Right atrium auricular region (tissue), 2 donors: ENCODE measurements at regions not wholly inside any gene's neighbourhood (a gene's known extent, or its start where the extent isn't known, plus 50 kb on each side); places are given as distances from the start of the nearest gene placed in this dataset.
A peak's percentile ranks its signal among the peaks of the same experiment; 100 is the strongest.

Source experiments
- DNase-seq: peaks from one replicate; pipeline ENCODE4 v3.0.0-alpha.2; 2019; ENCODE audit warnings: low spot score
- H3K27ac ChIP-seq, 2 donors: fragments of 200-600 bp; sonication (generic); 1 replicate in 1 of 2; 2 replicates in 1 of 2; pipeline ENCODE4 v1.5.1; 2016 to 2019
- H3K27me3 ChIP-seq, 2 donors: fragments of 200-600 bp; sonication (generic); one replicate each; pipeline versions ENCODE4 v1.5.1 to v1.6.0; 2017 to 2019
- H3K36me3 ChIP-seq: fragments of 200-600 bp; sonication (generic); one replicate; pipeline ENCODE4 v1.5.1; 2016
- H3K4me1 ChIP-seq, 2 donors: fragments of 200-600 bp; sonication (generic); one replicate each; pipeline versions ENCODE4 v1.5.1 to v1.6.0; 2017 to 2019
- H3K4me3 ChIP-seq, 2 donors: fragments of 200-600 bp; sonication (generic); 1 replicate in 1 of 2; 2 replicates in 1 of 2; pipeline ENCODE4 v1.5.1; 2017 to 2019; ENCODE audit warnings: mild to moderate bottlenecking in 1 of 2, moderate library complexity in 1 of 2
- H3K9me3 ChIP-seq, 2 donors: fragments of 200-600 bp; sonication (generic); one replicate each; pipeline ENCODE4 v1.5.1; 2019
- TF ChIP-seq, protein P1 (sequence below), 2 donors: fragments of 200-600 bp; sonication (generic); IDR thresholded peaks; one replicate each; pipeline ENCODE4 v1.5.1; 2019; ENCODE audit warnings: antibody characterized with exemption in 2 of 2

DNA sequence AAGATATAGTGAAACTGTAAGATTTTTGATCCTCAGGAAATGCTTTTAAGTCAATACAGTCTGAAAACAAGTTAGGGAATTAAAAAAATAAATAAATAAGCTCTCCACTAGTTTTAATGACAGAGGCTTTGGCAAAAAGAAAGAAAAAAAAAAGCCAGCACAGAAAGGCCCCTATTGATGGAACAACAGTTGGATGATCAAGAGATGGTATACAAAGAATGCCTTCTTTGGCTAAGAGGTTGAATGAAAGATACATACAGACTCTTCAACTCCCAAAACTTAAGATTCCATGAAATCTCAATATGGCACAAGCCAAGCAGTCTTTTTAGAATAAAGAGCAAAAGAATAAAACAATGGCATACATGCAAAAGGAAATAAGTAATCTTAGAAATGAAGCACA lies 64.0 kb upstream of the GALNT5 start:
- Histone ChIP-seq H3K9me3 (no peaks in the 10 kb centered on the region), H3K36me3 (no peaks in the 10 kb centered on the region), H3K4me1 (no peaks in the 10 kb centered on the region), H3K27me3 (no peaks in the 10 kb centered on the region), H3K27ac (no peak overlapping the region), H3K4me3 (no peak overlapping the region)
- DNase-seq: no peak
- TF ChIP-seq, protein P1, sequence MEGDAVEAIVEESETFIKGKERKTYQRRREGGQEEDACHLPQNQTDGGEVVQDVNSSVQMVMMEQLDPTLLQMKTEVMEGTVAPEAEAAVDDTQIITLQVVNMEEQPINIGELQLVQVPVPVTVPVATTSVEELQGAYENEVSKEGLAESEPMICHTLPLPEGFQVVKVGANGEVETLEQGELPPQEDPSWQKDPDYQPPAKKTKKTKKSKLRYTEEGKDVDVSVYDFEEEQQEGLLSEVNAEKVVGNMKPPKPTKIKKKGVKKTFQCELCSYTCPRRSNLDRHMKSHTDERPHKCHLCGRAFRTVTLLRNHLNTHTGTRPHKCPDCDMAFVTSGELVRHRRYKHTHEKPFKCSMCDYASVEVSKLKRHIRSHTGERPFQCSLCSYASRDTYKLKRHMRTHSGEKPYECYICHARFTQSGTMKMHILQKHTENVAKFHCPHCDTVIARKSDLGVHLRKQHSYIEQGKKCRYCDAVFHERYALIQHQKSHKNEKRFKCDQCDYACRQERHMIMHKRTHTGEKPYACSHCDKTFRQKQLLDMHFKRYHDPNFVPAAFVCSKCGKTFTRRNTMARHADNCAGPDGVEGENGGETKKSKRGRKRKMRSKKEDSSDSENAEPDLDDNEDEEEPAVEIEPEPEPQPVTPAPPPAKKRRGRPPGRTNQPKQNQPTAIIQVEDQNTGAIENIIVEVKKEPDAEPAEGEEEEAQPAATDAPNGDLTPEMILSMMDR (IDR thresholded peaks at IDR 0.05): no peak

DNA sequence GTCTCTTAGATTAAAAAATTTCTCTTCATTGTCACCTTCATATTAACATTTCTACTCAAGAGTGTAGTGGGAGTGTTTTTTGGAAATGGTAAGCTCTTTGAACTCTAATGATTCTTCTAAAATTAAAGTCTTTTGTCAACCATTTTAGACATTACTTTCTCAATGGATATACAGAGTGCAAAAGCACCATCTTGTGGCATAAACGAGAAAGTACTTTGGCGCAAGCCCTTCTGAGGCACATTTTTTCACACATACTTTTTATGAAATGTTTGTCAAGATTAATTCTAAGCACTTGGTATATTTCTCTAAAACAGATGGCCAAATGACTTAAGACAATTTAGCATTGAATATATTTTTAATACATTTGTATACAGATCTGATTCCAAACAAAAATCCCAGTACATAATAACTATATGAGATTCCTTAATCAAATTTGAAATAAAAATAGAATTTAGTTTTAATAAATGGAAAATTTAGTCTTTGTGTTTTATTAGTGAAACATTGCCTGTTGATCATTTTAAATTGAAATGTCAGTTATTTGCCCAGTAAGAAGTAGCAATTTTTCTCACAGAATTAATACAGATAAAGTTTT lies 63.3 kb upstream of the GALNT5 start:
- Histone ChIP-seq H3K4me3 (no peak overlapping the region), H3K27me3 (no peaks in the 10 kb centered on the region), H3K27ac (no peak overlapping the region), H3K4me1 (no peaks in the 10 kb centered on the region), H3K9me3 (no peaks in the 10 kb centered on the region), H3K36me3 (no peaks in the 10 kb centered on the region)
- TF ChIP-seq, protein P1 (IDR thresholded peaks at IDR 0.05): peak; percentile 39 to 82
- DNase-seq: no peak

DNA sequence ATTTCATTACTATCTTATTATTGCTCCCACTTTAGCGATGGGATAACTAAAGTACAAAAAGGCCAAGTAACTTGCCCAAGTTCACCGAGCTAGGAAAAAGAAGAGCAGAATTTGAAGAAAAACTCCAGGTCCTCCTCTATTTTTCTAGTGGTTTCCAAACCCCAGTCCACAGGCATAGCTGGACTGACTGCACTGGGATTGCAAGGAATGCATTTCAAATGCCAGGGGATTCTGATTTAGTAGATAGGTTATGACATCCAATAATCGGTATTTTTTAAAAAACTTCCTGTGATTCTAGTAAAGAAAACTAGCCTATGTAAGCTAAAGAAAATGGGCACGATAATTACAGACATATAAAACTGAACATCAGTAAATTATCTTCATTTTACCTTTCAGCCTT lies 62.7 kb upstream of the GALNT5 start:
- TF ChIP-seq, protein P1 (IDR thresholded peaks at IDR 0.05): no peak
- H3K4me3 ChIP-seq: no peak overlapping the region
- no peaks in the 10 kb centered on the region for H3K9me3 ChIP-seq
- no peak overlapping the region for H3K27ac ChIP-seq
- H3K4me1 ChIP-seq: no peaks in the 10 kb centered on the region
- no peaks in the 10 kb centered on the region for H3K36me3 ChIP-seq
- DNase-seq: no peak
- no peaks in the 10 kb centered on the region for H3K27me3 ChIP-seq

DNA sequence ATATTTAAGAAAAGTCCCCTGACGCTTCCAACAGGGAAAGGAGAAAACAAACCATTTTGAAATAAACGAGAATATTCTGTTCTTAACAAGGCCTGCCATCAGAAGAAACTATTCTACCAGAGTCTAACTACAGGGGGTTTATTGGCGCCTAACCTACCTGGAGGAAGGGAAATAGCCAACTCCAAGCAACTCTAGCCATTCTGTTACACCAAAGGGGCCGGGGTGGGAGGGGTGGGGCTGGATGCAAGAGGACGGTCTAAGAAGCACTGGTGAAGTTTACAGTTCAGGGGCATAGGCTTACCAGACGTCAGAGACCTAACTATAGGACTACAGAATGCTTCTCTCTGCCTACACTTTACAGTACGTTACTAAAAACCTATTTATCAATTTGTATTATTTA lies 60.5 kb upstream of the GALNT5 start:
- Histone ChIP-seq H3K36me3 (no peaks in the 10 kb centered on the region), H3K4me3 (no peak overlapping the region), H3K9me3 (no peaks in the 10 kb centered on the region), H3K27me3 (no peaks in the 10 kb centered on the region), H3K27ac (no peak overlapping the region), H3K4me1 (no peaks in the 10 kb centered on the region)
- no peak for DNase-seq
- TF ChIP-seq, protein P1 (IDR thresholded peaks at IDR 0.05): no peak

DNA sequence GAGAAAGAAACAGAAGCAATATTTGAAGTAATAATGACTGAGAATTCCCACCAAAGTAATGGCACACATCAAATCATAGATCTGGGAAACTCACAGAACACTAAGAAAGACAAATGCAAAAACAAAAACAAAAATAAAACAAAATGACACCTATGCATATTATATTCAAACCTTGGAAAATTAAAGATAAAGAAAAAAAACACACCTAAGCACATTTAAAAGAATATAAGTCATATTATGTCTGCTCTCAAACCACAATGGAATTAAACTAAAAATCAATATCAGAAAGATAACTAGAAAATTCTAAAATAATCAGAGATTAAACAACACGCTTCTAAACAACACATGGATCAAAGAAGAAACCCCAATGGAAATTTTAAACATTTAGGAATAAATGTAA lies 59.7 kb upstream of the GALNT5 start:
- no peaks in the 10 kb centered on the region for H3K4me1 ChIP-seq
- TF ChIP-seq, protein P1 (IDR thresholded peaks at IDR 0.05): no peak
- no peak for DNase-seq
- no peak overlapping the region for H3K27ac ChIP-seq
- no peaks in the 10 kb centered on the region for H3K27me3 ChIP-seq
- no peaks in the 10 kb centered on the region for H3K9me3 ChIP-seq
- no peak overlapping the region for H3K4me3 ChIP-seq
- H3K36me3 ChIP-seq: no peaks in the 10 kb centered on the region

DNA sequence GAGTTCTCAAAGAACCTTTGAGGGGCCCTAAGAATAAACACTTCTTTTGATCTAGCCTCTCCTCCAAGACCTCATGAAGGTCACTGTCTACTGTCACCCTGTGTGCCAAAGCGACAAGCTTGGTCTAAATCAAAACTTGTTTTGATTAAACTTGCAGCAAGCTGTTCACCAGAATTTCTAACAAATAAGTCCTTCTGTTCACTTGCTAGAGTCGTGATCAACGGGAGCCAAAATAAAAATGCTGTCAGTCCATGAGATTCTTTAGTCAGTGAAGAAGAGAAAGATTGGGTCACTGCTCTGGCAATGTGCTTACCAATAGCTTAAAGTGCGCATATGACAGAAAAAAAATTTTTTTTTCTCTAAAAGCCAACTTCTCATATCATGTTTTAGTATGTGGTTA lies 53.9 kb upstream of the GALNT5 start:
- H3K4me3 ChIP-seq: no peak overlapping the region
- TF ChIP-seq, protein P1 (IDR thresholded peaks at IDR 0.05): no peak
- DNase-seq: no peak
- H3K9me3 ChIP-seq: no peaks in the 10 kb centered on the region
- H3K27ac ChIP-seq: no peak overlapping the region
- no peaks in the 10 kb centered on the region for H3K27me3 ChIP-seq
- H3K36me3 ChIP-seq: no peaks in the 10 kb centered on the region
- no peaks in the 10 kb centered on the region for H3K4me1 ChIP-seq
